Natural killer cell (primary cell): ENCODE measurements at regions not wholly inside any gene's neighbourhood (a gene's known extent, or its start where the extent isn't known, plus 50 kb on each side); places are given as distances from the start of the nearest gene placed in this dataset.

Source experiments
- ATAC-seq, 3 donors: fragments of 150-1000 bp in 2 of 3; fragments of 200-7000 bp in 1 of 3; cut with Tn5 transposase; 1 replicate in 1 of 3; 2 replicates in 2 of 3; pipeline ENCODE4 v1.10.0; 2021; ENCODE audit warnings: mild to moderate bottlenecking in 2 of 3, moderate library complexity in 2 of 3
- DNase-seq, 2 donors: peaks; one replicate each; pipeline versions ENCODE4 v3.0.0 to v3.0.0-alpha.2; 2013 to 2021; ENCODE audit warnings: mixed read lengths in 1 of 2
- H3K27ac ChIP-seq: one replicate; pipeline ENCODE4 v1.5.1; 2013; ENCODE audit warnings: mild to moderate bottlenecking, low read length
- H3K27me3 ChIP-seq: one replicate; pipeline ENCODE4 v1.6.1; 2013; ENCODE audit warnings: low read length; ENCODE audit not compliant: control insufficient read depth, insufficient read depth
- H3K36me3 ChIP-seq: one replicate; pipeline ENCODE4 v1.6.1; 2013; ENCODE audit warnings: low read length; ENCODE audit not compliant: control insufficient read depth, insufficient read depth
- H3K4me1 ChIP-seq: one replicate; pipeline ENCODE4 v1.6.1; 2013; ENCODE audit warnings: low read length; ENCODE audit not compliant: control insufficient read depth, insufficient read depth
- H3K4me3 ChIP-seq: one replicate; pipeline ENCODE4 v1.5.1; 2013; ENCODE audit warnings: low read length
- H3K9me3 ChIP-seq: one replicate; pipeline ENCODE4 v1.6.1; 2013; ENCODE audit warnings: low read length; ENCODE audit not compliant: control insufficient read depth, insufficient read depth
- H3K27ac Mint-ChIP-seq, 2 donors: one replicate each; pipeline ENCODE4 v1.8.0; 2022; ENCODE audit warnings: mild to moderate bottlenecking in 2 of 2, mixed read lengths in 2 of 2, moderate library complexity in 1 of 2
- H3K27me3 Mint-ChIP-seq, 2 donors: one replicate each; pipeline ENCODE4 v1.8.0; 2022; ENCODE audit warnings: low read depth in 2 of 2, mixed read lengths in 2 of 2
- H3K36me3 Mint-ChIP-seq: one replicate; pipeline ENCODE4 v1.8.0; 2022; ENCODE audit warnings: mixed read lengths
- H3K4me1 Mint-ChIP-seq, 2 donors: one replicate each; pipeline ENCODE4 v1.8.0; 2022; ENCODE audit warnings: mixed read lengths in 2 of 2
- H3K4me3 Mint-ChIP-seq: one replicate; pipeline ENCODE4 v1.8.0; 2022; ENCODE audit warnings: mild to moderate bottlenecking, moderate library complexity, mixed read lengths
- H3K9me3 Mint-ChIP-seq, 2 donors: one replicate each; pipeline ENCODE4 v1.8.0; 2022; ENCODE audit warnings: mixed read lengths in 2 of 2
- CTCF ChIP-seq: fragments of 200-600 bp; IDR thresholded peaks from one replicate; pipeline ENCODE4 v1.8.0; 2022; ENCODE audit warnings: antibody characterized with exemption
- WGBS: methylation state at CpG from one replicate; pipeline ENCODE4 v1.1.7; 2013; ENCODE audit warnings: missing lambda C conversion rate; ENCODE audit not compliant: insufficient coverage; 5-methylcytosine and 5-hydroxymethylcytosine counted together
- intact Hi-C: fragments of 100-400 bp; cut with micrococcal nuclease; formaldehyde crosslinking; loops from one replicate; pipeline ENCODE4 v1.14.2; 2022

- no peaks in the 10 kb centered on the region for H3K27me3 ChIP-seq
- no peak overlapping the region for H3K4me3 ChIP-seq
- Mint-ChIP-seq H3K36me3 (no peaks in the 10 kb centered on the region), H3K27me3 (peaks cover 6 to 13% of the 10 kb centered on the region in 2 donors), H3K4me1 (no peaks in the 10 kb centered on the region), H3K9me3 (no peaks in the 10 kb centered on the region), H3K27ac (no peak overlapping the region), H3K4me3 (no peak overlapping the region)
- H3K4me1 ChIP-seq: no peaks in the 10 kb centered on the region
- no peak for DNase-seq
- no peak for TF ChIP-seq CTCF
- ATAC-seq: no peak
- H3K27ac ChIP-seq: no peak overlapping the region
- H3K36me3 ChIP-seq: no peaks in the 10 kb centered on the region
- H3K9me3 ChIP-seq: no peaks in the 10 kb centered on the region
- WGBS: 91% methylated on average over 10 of the region's 11 CpGs
- intact Hi-C loops: no loop called here
Measured at GRCh38 chr5:2167671-2168070, 284.9 kb upstream of the IRX4 start.

GRCh38 chr5:2166979-2167377, 284.3 kb upstream of the IRX4 start:
- no peaks in the 10 kb centered on the region for H3K36me3 Mint-ChIP-seq
- no peak overlapping the region for H3K4me3 Mint-ChIP-seq
- no peak overlapping the region for H3K4me3 ChIP-seq
- no peaks in the 10 kb centered on the region for H3K9me3 Mint-ChIP-seq
- H3K4me1 Mint-ChIP-seq: no peaks in the 10 kb centered on the region
- 82% methylated on average over 6 of the region's 6 CpGs for WGBS
- no peak for ATAC-seq
- H3K27ac Mint-ChIP-seq: no peak overlapping the region
- no peaks in the 10 kb centered on the region for H3K9me3 ChIP-seq
- peaks cover 6 to 9% of the 10 kb centered on the region in 2 donors for H3K27me3 Mint-ChIP-seq
- H3K27ac ChIP-seq: no peak overlapping the region
- no peak for TF ChIP-seq CTCF
- H3K36me3 ChIP-seq: no peaks in the 10 kb centered on the region
- intact Hi-C loops: no loop called here
- no peaks in the 10 kb centered on the region for H3K27me3 ChIP-seq
- no peak for DNase-seq
- H3K4me1 ChIP-seq: no peaks in the 10 kb centered on the region

GRCh38 chr5:2166306-2166978, 283.7 kb upstream of the IRX4 start:
- intact Hi-C loops: no loop called here
- H3K36me3 Mint-ChIP-seq: no peaks in the 10 kb centered on the region
- H3K4me1 Mint-ChIP-seq: no peaks in the 10 kb centered on the region
- Histone ChIP-seq H3K4me3 (no peak overlapping the region), H3K27me3 (no peaks in the 10 kb centered on the region), H3K36me3 (no peaks in the 10 kb centered on the region), H3K27ac (no peak overlapping the region), H3K4me1 (no peaks in the 10 kb centered on the region), H3K9me3 (no peaks in the 10 kb centered on the region)
- peaks cover 7 to 9% of the 10 kb centered on the region in 2 donors for H3K27me3 Mint-ChIP-seq
- WGBS: 86% methylated on average over 17 of the region's 17 CpGs
- no peak for TF ChIP-seq CTCF
- ATAC-seq (no peak), DNase-seq (no peak)
- peaks cover under 1 to 1% of the 10 kb centered on the region in 2 donors for H3K9me3 Mint-ChIP-seq
- H3K27ac Mint-ChIP-seq: no peak overlapping the region
- H3K4me3 Mint-ChIP-seq: no peak overlapping the region
